ACC112 (cell line): ENCODE measurements at regions not wholly inside any gene's neighbourhood (a gene's known extent, or its start where the extent isn't known, plus 50 kb on each side); places are given as distances from the start of the nearest gene placed in this dataset.

ENCODE experiments used
- H2AFZ ChIP-seq: fragments of 200-600 bp; sonication (generic); one replicate; pipeline ENCODE4 v1.6.0; 2017; ENCODE audit warnings: antibody characterized with exemption, low read length; ENCODE audit not compliant: unreplicated experiment
- H3K27ac ChIP-seq: fragments of 200-600 bp; sonication (generic); 2 replicates; pipeline ENCODE4 v1.5.1; 2014; ENCODE audit warnings: low read depth, mild to moderate bottlenecking, antibody characterized with exemption, low read length, moderate library complexity
- H3K27me3 ChIP-seq: fragments of 200-600 bp; sonication (generic); 2 replicates; pipeline ENCODE4 v1.6.1; 2014; ENCODE audit warnings: mild to moderate bottlenecking, antibody characterized with exemption, low read length, moderate library complexity, mixed read lengths; ENCODE audit not compliant: insufficient read depth
- H3K36me3 ChIP-seq: fragments of 200-600 bp; sonication (generic); 2 replicates; pipeline ENCODE4 v1.6.1; 2016; ENCODE audit warnings: mild to moderate bottlenecking, antibody characterized with exemption, low read length, moderate library complexity, mixed read lengths; ENCODE audit not compliant: insufficient read depth
- H3K4me1 ChIP-seq: fragments of 200-600 bp; sonication (generic); one replicate; pipeline ENCODE4 v1.6.1; 2016; ENCODE audit warnings: low read length, mixed read lengths; ENCODE audit not compliant: insufficient read depth, unreplicated experiment, control insufficient read depth
- H3K4me3 ChIP-seq: fragments of 200-600 bp; sonication (generic); 2 replicates; pipeline ENCODE4 v1.5.1; 2014; ENCODE audit warnings: mild to moderate bottlenecking, low read depth, low read length
- H3K79me2 ChIP-seq: fragments of 200-600 bp; sonication (generic); one replicate; pipeline ENCODE4 v1.6.0; 2016; ENCODE audit warnings: low read length; ENCODE audit not compliant: control insufficient read depth, unreplicated experiment, insufficient read depth

GRCh38 chr1:233516732-233517131, 97.2 kb upstream of the KCNK1 start:
- Histone ChIP-seq H3K27me3 (no peaks in the 10 kb centered on the region), H3K27ac (no peak overlapping the region), H3K4me1 (no peaks in the 10 kb centered on the region), H2AFZ (no peak overlapping the region), H3K36me3 (no peaks in the 10 kb centered on the region), H3K79me2 (no peaks in the 10 kb centered on the region), H3K4me3 (no peak overlapping the region)

GRCh38 chr1:233518344-233518743, 95.6 kb upstream of the KCNK1 start:
- no peak overlapping the region for H3K4me3 ChIP-seq
- H3K4me1 ChIP-seq, result no peaks in the 10 kb centered on the region
- H3K27ac ChIP-seq, result no peak overlapping the region
- H2AFZ ChIP-seq, result no peak overlapping the region
- no peaks in the 10 kb centered on the region for H3K79me2 ChIP-seq
- H3K36me3 ChIP-seq, result no peaks in the 10 kb centered on the region
- H3K27me3 ChIP-seq, result no peaks in the 10 kb centered on the region

DNA sequence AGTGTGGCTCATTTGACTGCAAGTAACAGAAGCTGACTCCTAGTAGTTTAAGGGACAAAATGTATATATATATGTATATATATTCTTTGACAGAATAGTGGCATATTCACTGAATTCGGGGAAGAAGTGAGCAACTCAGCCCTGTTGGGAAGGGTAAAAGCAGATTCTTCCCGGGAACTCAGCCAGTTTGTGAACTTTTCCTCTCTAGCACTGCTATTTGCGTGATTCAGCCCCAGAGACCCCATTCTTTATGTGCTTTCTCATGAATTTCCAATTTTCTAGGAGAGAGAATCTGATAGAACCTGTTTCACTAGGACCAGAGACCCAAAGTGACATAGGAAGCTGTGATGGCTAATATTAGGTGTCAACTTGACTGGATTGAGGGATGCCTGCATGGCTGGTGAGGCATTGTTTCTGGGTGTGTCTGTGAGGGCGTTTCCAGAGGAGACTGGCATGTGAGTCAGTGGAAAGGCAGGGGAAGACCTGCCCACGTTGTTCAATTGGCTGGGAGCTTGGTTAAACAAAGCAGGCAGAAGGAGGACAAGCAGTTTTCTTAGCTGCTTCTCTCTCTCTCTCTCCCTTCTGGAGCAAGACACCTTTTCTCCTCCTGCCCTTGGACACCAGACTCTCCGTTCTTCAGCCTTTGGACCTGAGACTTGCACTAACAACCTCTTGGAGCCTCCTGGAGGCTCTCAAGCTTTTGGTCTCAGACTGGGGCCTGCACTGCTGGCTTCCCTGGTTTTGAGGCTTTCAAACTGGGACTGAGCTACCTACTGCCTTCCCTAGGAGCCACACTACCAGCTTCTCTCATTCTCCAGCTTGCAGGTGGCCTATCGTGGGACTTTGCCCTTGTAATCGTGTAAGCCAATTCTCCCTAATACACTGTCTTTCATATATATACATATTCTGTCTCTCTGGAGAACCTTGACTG, 93.4 kb upstream of the KCNK1 start:
- no peaks in the 10 kb centered on the region for H3K79me2 ChIP-seq
- no peaks in the 10 kb centered on the region for H3K27me3 ChIP-seq
- no peak overlapping the region for H3K27ac ChIP-seq
- no peaks in the 10 kb centered on the region for H3K36me3 ChIP-seq
- no peaks in the 10 kb centered on the region for H3K4me1 ChIP-seq
- H3K4me3 ChIP-seq, result no peak overlapping the region
- H2AFZ ChIP-seq, result no peak overlapping the region

GRCh38 chr1:233523047-233523446, 90.9 kb upstream of the KCNK1 start:
- Histone ChIP-seq H3K36me3 (no peaks in the 10 kb centered on the region), H3K4me1 (no peaks in the 10 kb centered on the region), H3K79me2 (no peaks in the 10 kb centered on the region), H3K27me3 (no peaks in the 10 kb centered on the region), H2AFZ (no peak overlapping the region), H3K4me3 (no peak overlapping the region), H3K27ac (no peak overlapping the region)

DNA sequence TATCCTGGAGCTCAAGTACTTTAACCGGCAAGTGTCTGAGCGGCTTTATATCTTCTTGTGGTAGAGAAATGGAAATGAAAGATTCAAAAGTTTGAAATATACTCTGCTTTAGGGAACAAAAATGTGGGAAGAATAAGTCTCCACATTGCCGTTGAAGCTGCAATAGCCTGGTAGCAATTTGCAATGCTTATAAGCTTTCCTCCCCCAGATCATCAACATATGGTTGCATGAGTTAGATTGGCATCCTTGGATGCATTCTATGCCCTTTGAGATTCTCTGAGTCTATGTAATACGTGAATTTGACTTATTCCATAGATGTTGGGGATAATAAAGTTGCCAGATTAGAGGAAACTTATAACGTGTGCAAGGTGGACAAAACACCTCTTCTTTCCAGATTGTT, 86.1 kb upstream of the KCNK1 start:
- H3K79me2 ChIP-seq, result no peaks in the 10 kb centered on the region
- no peaks in the 10 kb centered on the region for H3K36me3 ChIP-seq
- H3K4me1 ChIP-seq, result no peaks in the 10 kb centered on the region
- no peak overlapping the region for H3K4me3 ChIP-seq
- no peaks in the 10 kb centered on the region for H3K27me3 ChIP-seq
- no peak overlapping the region for H3K27ac ChIP-seq
- no peak overlapping the region for H2AFZ ChIP-seq

DNA sequence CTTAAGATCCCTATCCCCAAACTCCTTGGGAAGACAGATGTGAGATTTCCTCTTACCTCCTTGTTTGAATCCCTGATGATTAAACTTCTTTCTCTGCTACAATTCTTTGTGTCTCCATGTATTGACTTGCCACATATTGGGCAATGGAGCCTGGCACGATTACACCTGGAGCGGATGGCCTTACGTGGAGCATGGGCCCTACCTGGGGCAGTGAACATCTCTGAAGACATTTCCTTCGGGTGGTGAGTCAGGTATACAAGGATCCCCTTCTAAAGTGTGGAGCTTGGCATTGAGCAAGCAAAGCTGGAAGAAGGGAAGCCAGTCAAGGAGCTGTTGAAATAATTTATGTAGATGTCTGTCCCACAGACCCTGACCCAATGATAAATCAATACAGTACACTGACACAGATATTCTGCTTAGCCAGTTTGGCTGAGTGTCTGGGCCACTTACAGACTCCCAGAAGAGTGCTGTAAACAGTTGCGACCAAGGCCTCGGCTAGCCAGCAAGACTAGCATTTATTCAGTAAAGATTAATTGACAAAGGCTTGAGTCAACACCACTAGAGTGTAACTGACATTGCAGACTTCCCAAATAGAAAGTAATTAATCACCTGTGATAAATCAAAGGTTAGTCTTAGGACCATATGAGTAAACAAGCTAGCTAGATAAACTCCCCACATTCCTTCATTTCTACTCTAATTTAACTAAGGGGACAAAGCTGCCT, 83.1 kb upstream of the KCNK1 start:
- H3K27me3 ChIP-seq, result no peaks in the 10 kb centered on the region
- no peak overlapping the region for H3K27ac ChIP-seq

DNA sequence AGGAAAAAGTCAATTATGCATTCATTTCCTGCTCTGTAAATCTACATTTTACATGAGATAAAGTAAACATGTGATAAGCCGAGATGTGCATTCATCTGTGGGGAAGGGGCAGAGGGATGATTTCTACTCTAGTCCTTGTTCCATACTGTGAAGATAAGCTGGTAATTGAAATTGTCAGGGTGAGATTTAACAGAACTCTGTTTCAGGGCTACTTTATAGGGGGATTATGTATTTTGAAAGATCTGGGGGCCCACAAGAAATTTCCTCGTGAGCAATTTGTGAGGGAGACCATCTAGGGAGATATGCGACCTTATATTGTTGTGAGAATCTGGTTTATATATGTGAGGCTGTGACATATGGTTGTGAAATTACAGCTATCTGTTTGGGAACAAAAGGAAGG, 73.1 kb upstream of the KCNK1 start:
- Histone ChIP-seq H3K4me1 (no peaks in the 10 kb centered on the region), H3K79me2 (no peaks in the 10 kb centered on the region), H3K27me3 (no peaks in the 10 kb centered on the region), H3K27ac (no peak overlapping the region), H2AFZ (no peak overlapping the region), H3K36me3 (no peaks in the 10 kb centered on the region), H3K4me3 (no peak overlapping the region)

More for the DNA sequence above, 83.1 kb upstream of the KCNK1 start:
- no peak overlapping the region for H2AFZ ChIP-seq
- H3K4me1 ChIP-seq, result no peaks in the 10 kb centered on the region
- H3K36me3 ChIP-seq, result no peaks in the 10 kb centered on the region
- no peaks in the 10 kb centered on the region for H3K79me2 ChIP-seq
- H3K4me3 ChIP-seq, result no peak overlapping the region

DNA sequence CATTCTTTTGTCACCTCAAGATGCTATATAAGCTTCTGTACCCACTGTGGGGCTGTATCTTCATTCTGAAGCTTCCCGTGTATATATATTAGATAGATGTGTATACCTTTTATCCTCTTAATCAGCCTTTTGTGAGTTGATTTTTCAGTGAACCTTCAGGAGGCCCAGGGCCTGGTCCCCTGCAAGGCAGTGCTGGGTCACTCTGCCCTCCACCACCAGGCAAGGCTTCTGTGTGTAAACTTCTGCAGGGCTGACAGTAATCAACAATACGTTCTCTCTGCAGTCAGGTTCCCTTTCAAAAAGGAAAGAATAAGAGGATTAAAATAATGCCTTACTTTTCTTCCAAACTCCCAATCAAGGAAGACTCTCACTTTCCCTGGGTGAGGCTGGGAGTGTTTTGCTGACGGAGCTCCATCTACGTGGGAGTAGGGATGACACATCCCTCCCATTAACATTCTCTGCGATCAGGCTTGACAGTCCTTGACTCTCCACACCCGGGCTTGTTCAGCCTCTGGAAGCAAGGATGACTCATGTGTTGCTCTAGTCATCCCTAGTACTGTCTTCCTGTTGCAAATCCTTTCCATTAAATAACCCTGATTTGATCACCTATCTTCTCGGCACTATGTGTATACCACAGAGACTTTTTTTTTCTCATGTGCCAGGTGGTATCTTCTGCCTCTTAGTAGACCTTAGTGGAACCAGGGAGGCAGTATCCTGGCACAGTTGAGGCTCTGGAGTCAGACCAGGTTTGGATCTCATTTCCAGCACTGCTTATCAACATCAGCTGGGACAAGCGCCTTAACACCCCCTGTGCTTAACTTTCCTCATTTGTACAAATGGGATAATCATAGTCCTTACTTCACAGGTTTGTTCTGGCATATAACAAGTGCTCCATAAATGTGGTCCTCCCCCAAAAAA, 70.3 kb upstream of the KCNK1 start:
- no peaks in the 10 kb centered on the region for H3K27me3 ChIP-seq
- peak overlapping the region; percentile 0; the same call in 1 of the 2 replicates for H3K27ac ChIP-seq
- no peak overlapping the region for H3K4me3 ChIP-seq
- no peak overlapping the region for H2AFZ ChIP-seq
- no peaks in the 10 kb centered on the region for H3K4me1 ChIP-seq
- H3K36me3 ChIP-seq, result no peaks in the 10 kb centered on the region
- H3K79me2 ChIP-seq, result no peaks in the 10 kb centered on the region

DNA sequence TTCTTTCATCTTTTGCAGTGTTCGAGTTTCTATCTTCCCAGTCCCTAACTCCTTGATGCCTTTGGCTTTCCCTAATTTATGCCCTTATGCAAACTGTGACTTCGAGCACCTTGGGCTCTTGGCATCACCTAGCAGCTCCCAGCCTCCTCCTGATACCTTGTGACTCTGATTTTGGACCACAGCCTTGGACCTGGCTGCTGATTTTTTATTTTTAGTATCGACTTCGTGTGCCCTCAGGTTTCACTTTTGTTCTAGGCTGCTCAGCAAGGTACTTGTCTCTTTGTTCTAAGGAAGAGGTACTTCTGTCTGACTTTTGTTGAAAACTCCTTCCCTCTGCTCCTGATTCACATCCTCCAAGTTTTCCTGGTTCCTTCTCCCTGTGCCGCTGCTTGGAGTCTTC, 69.6 kb upstream of the KCNK1 start:
- H3K4me1 ChIP-seq, result no peaks in the 10 kb centered on the region
- H3K27me3 ChIP-seq, result no peaks in the 10 kb centered on the region
- no peak overlapping the region for H3K27ac ChIP-seq
- no peaks in the 10 kb centered on the region for H3K36me3 ChIP-seq
- no peaks in the 10 kb centered on the region for H3K79me2 ChIP-seq
- H3K4me3 ChIP-seq, result no peak overlapping the region
- H2AFZ ChIP-seq, result no peak overlapping the region

DNA sequence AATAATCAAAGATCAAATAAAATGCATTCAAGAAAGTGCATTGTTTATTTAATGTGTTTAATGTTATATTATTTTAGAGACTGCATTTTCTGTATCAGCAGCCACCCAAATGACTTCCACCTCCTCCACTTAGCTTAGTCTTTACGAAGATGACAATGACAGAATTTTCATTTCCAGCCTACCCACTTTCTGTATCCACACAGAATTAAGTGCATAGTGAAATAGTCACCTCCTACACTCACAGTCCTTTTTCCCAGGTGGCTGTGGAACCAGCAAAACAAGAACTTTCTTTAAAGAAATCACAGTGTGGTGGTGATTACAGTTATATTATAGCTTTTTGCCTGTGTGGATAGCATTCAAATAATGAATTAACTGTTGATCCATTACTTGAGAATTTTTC, 66.2 kb upstream of the KCNK1 start:
- no peak overlapping the region for H3K27ac ChIP-seq
- H3K79me2 ChIP-seq, result no peaks in the 10 kb centered on the region
- no peaks in the 10 kb centered on the region for H3K4me1 ChIP-seq
- H3K4me3 ChIP-seq, result no peak overlapping the region
- H3K36me3 ChIP-seq, result no peaks in the 10 kb centered on the region
- H3K27me3 ChIP-seq, result no peaks in the 10 kb centered on the region
- no peak overlapping the region for H2AFZ ChIP-seq
